H9 (cell line): ENCODE measurements at regions not wholly inside any gene's neighbourhood (a gene's known extent, or its start where the extent isn't known, plus 50 kb on each side); places are given as distances from the start of the nearest gene placed in this dataset.

ENCODE experiments used
- DNase-seq: peaks from one replicate; pipeline ENCODE4 v3.0.0-alpha.2; 2017
- H2AFZ ChIP-seq: one replicate; pipeline ENCODE4 v1.6.1; 2013; ENCODE audit warnings: mild to moderate bottlenecking, low read length, control low read depth, moderate library complexity
- H2AK5ac ChIP-seq: 2 replicates; pipeline ENCODE4 v1.6.1; 2013; ENCODE audit warnings: low read length, control low read depth, mixed read lengths; ENCODE audit not compliant: insufficient read length
- H2BK120ac ChIP-seq: one replicate; pipeline ENCODE4 v1.6.1; 2013; ENCODE audit warnings: low read depth, mild to moderate bottlenecking, low read length, control low read depth, inconsistent platforms; ENCODE audit not compliant: poor library complexity, severe bottlenecking
- H2BK12ac ChIP-seq: 2 replicates; pipeline ENCODE4 v1.6.1; 2013; ENCODE audit warnings: low read length, control low read depth, mixed read lengths, low read depth; ENCODE audit not compliant: insufficient read length
- H2BK15ac ChIP-seq: 2 replicates; pipeline ENCODE4 v1.6.1; 2013; ENCODE audit warnings: low read depth, low read length, control low read depth
- H2BK20ac ChIP-seq: one replicate; pipeline ENCODE4 v1.6.1; 2013; ENCODE audit warnings: low read depth, mild to moderate bottlenecking, low read length, control low read depth, inconsistent platforms; ENCODE audit not compliant: poor library complexity, severe bottlenecking
- H2BK5ac ChIP-seq: 2 replicates; pipeline ENCODE4 v1.6.1; 2013; ENCODE audit warnings: low read length, control low read depth, mixed read lengths; ENCODE audit not compliant: insufficient read length
- H3K14ac ChIP-seq: 2 replicates; pipeline ENCODE4 v1.6.1; 2013; ENCODE audit warnings: low read length, control low read depth; ENCODE audit not compliant: insufficient read depth
- H3K18ac ChIP-seq: 2 replicates; pipeline ENCODE4 v1.6.1; 2013; ENCODE audit warnings: low read depth, mild to moderate bottlenecking, mixed read lengths, low read length, control low read depth; ENCODE audit not compliant: insufficient read length
- H3K23ac ChIP-seq: 2 replicates; pipeline ENCODE4 v1.6.1; 2013; ENCODE audit warnings: low read length, control low read depth, mixed read lengths, low read depth; ENCODE audit not compliant: insufficient read length
- H3K23me2 ChIP-seq: 2 replicates; pipeline ENCODE4 v1.6.1; 2013; ENCODE audit warnings: low read depth, mild to moderate bottlenecking, mixed read lengths, low read length, control low read depth; ENCODE audit not compliant: insufficient read length, poor library complexity, severe bottlenecking
- H3K27ac ChIP-seq: 2 replicates; pipeline ENCODE4 v1.5.1; 2013; ENCODE audit warnings: low read length, control low read depth, mixed read lengths, low read depth; ENCODE audit not compliant: insufficient read length
- H3K27me3 ChIP-seq: 2 replicates; pipeline ENCODE4 v1.6.1; 2013; ENCODE audit warnings: low read length, control low read depth, inconsistent platforms; ENCODE audit not compliant: insufficient read depth
- H3K4ac ChIP-seq: 2 replicates; pipeline ENCODE4 v1.6.1; 2013; ENCODE audit warnings: low read depth, mild to moderate bottlenecking, control low read depth, inconsistent platforms, low read length, moderate library complexity
- H3K4me1 ChIP-seq: 2 replicates; pipeline ENCODE4 v1.6.1; 2013; ENCODE audit warnings: low read length, control low read depth, inconsistent platforms; ENCODE audit not compliant: insufficient read depth
- H3K4me2 ChIP-seq: 2 replicates; pipeline ENCODE4 v1.6.1; 2013; ENCODE audit warnings: low read length, control low read depth, mixed read lengths; ENCODE audit not compliant: insufficient read length, insufficient read depth
- H3K56ac ChIP-seq: 2 replicates; pipeline ENCODE4 v1.6.1; 2013; ENCODE audit warnings: low read depth, mild to moderate bottlenecking, mixed read lengths, low read length, control low read depth; ENCODE audit not compliant: insufficient read length
- H3K79me1 ChIP-seq: 2 replicates; pipeline ENCODE4 v1.6.1; 2013; ENCODE audit warnings: low read depth, mild to moderate bottlenecking, moderate library complexity, low read length, control low read depth, inconsistent platforms; ENCODE audit not compliant: insufficient read depth, poor library complexity, severe bottlenecking
- H3K79me2 ChIP-seq: 2 replicates; pipeline ENCODE4 v1.6.1; 2013; ENCODE audit warnings: low read length, control low read depth, inconsistent platforms; ENCODE audit not compliant: insufficient read depth
- H3K9ac ChIP-seq: 2 replicates; pipeline ENCODE4 v1.6.1; 2013; ENCODE audit warnings: low read length, control low read depth, mixed read lengths; ENCODE audit not compliant: insufficient read length; ENCODE audit errors: extremely low read depth
- H3K9me3 ChIP-seq: one replicate; pipeline ENCODE4 v1.6.1; 2013; ENCODE audit warnings: low read depth, low read length, inconsistent platforms; ENCODE audit not compliant: control insufficient read depth
- H3T11ph ChIP-seq: one replicate; pipeline ENCODE4 v1.6.1; 2013; ENCODE audit warnings: mild to moderate bottlenecking, low read length, control low read depth, inconsistent platforms
- H4K20me1 ChIP-seq: one replicate; pipeline ENCODE4 v1.6.1; 2013; ENCODE audit not compliant: control insufficient read depth, insufficient read length, insufficient read depth
- H4K5ac ChIP-seq: 2 replicates; pipeline ENCODE4 v1.6.1; 2013; ENCODE audit warnings: low read depth, mild to moderate bottlenecking, mixed read lengths, low read length, control low read depth; ENCODE audit not compliant: insufficient read length
- H4K8ac ChIP-seq: replicated peaks from 2 replicates; pipeline ENCODE4 v1.6.1; 2013; ENCODE audit warnings: low read length, control low read depth, mixed read lengths, low read depth; ENCODE audit not compliant: insufficient read length
- H4K91ac ChIP-seq: 2 replicates; pipeline ENCODE4 v1.6.1; 2013; ENCODE audit warnings: low read depth, mild to moderate bottlenecking, moderate library complexity, mixed read lengths, low read length, control low read depth; ENCODE audit not compliant: insufficient read length
- H3K27ac Mint-ChIP-seq, 3 experiments: 2 replicates in 2 of 3; 3 replicates in 1 of 3; pipeline ENCODE4 v1.8.0; 2020 to 2021; ENCODE audit warnings: mixed read lengths in 3 of 3, mild to moderate bottlenecking in 1 of 3, moderate library complexity in 1 of 3
- H3K27me3 Mint-ChIP-seq: 2 replicates; pipeline ENCODE4 v1.8.0; 2021; ENCODE audit warnings: low read depth, mild to moderate bottlenecking, moderate library complexity, mixed read lengths
- H3K36me3 Mint-ChIP-seq, 3 experiments: 2 replicates in 2 of 3; 3 replicates in 1 of 3; pipeline ENCODE4 v1.8.0; 2020 to 2021; ENCODE audit warnings: low read depth in 3 of 3, mixed read lengths in 3 of 3; ENCODE audit not compliant: insufficient read depth in 1 of 3
- H3K4me1 Mint-ChIP-seq, 2 experiments: 2 replicates each; pipeline ENCODE4 v1.8.0; 2020; ENCODE audit warnings: mixed read lengths in 2 of 2
- H3K4me3 Mint-ChIP-seq, 2 experiments: 2 replicates in 1 of 2; 3 replicates in 1 of 2; pipeline ENCODE4 v1.8.0; 2020 to 2021; ENCODE audit warnings: mild to moderate bottlenecking in 2 of 2, mixed read lengths in 2 of 2, moderate library complexity in 1 of 2
- H3K9me3 Mint-ChIP-seq, 2 experiments: 2 replicates in 1 of 2; 3 replicates in 1 of 2; pipeline ENCODE4 v1.8.0; 2020; ENCODE audit warnings: mild to moderate bottlenecking in 2 of 2, mixed read lengths in 2 of 2, moderate library complexity in 1 of 2
- CTCF ChIP-seq: fragments of 200-600 bp; sonication (generic); conservative IDR thresholded peaks from 3 replicates; pipeline ENCODE4 v1.8.0; 2021; ENCODE audit warnings: antibody characterized with exemption, mild to moderate bottlenecking
- WGBS: extraction: QIAGEN DNeasy Blood & Tissue Kit; methylation state at CpG from one replicate; pipeline ENCODE4 v1.1.7; 2013; ENCODE audit warnings: missing lambda C conversion rate, low lambda C conversion rate, mixed read lengths; ENCODE audit not compliant: insufficient read length; ENCODE audit errors: extremely low coverage; 5-methylcytosine and 5-hydroxymethylcytosine counted together

- H3K9me3 Mint-ChIP-seq, result peaks cover 14 to 16% of the 10 kb centered on the region in 2 experiments
- peaks cover 21 to 22% of the 10 kb centered on the region in 2 experiments for H3K4me1 Mint-ChIP-seq
- Histone ChIP-seq H3K18ac (no peak overlapping the region), H2BK12ac (no peak overlapping the region), H3K4me2 (no peak overlapping the region), H3K4me1 (no peaks in the 10 kb centered on the region; the same call in 1 of the 2 replicates), H3K23me2 (no peaks in the 10 kb centered on the region), H4K5ac (no peak overlapping the region), H3K23ac (no peak overlapping the region), H3K79me2 (no peaks in the 10 kb centered on the region), H2BK5ac (no peak overlapping the region), H3K79me1 (no peaks in the 10 kb centered on the region), H3K56ac (no peak overlapping the region), H3K14ac (no peak overlapping the region), H3K4ac (no peak overlapping the region), H3K9me3 (no peaks in the 10 kb centered on the region), H4K20me1 (no peaks in the 10 kb centered on the region), H2AK5ac (no peak overlapping the region), H4K91ac (no peak overlapping the region), H2BK15ac (no peak overlapping the region), H3K27ac (no peak overlapping the region), H2BK20ac (no peak overlapping the region), H3K27me3 (no peaks in the 10 kb centered on the region), H2AFZ (no peak overlapping the region), H2BK120ac (no peak overlapping the region), H4K8ac (no peak overlapping the region), H3K9ac (no peak overlapping the region), H3T11ph (no peak overlapping the region)
- H3K27me3 Mint-ChIP-seq, result no peaks in the 10 kb centered on the region
- H3K36me3 Mint-ChIP-seq, result peaks cover 6 to 15% (median 9%) of the 10 kb centered on the region in 3 experiments
- WGBS, result no CpG with 5 or more reads among the region's 2 CpGs
- TF ChIP-seq CTCF, result no peak
- no peak for DNase-seq
- no peak overlapping the region; a peak in 1 of 5 replicates for H3K4me3 Mint-ChIP-seq
- H3K27ac Mint-ChIP-seq, result no peak overlapping the region; a peak in 1 of 7 replicates
Observed at GRCh38 chr14:101098641-101099040, 195.1 kb upstream of the RTL1 start.
